ENCODE measurements at regions not wholly inside any gene's neighbourhood (a gene's known extent, or its start where the extent isn't known, plus 50 kb on each side); places are given as distances from the start of the nearest gene placed in this dataset.

DNA sequence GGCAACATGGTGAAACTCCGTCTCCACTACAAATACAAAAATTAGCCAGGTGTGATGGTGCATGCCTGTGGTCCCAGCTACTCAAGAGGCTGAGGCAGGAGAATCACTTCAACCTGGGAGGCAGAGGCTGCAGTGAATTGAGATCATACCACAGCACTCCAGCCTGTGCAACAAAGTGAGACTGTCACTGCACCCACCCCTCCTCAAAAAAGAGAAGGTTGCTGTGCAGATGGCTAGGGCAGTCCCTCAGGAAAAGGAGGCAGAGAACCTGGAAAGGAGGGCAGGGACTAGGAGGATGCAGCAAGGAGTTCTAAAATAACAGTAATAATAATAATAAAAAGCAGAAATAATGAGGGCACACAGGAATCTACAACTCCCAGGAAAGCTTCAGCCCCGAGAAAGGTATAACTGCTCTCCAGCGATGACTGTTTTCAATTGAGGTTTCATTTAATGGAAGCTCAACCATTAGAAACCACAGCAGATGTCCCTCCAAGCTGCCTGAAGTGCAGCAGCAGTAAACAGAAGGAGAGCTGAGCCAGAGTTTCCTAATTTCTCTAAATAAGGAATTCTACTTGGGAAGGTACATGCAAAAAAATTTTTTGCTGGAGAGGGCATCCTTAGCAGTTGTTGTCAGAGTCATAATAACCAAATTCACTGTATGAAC, 326.5 kb downstream of the GATA3 start:
- no peaks in the 10 kb centered on the region for H3K36me3 ChIP-seq
- H3K27me3 ChIP-seq (ENCODE audit: low read depth), result no peaks in the 10 kb centered on the region
- H3K4me3 ChIP-seq, result no peak overlapping the region
- H3K9me3 ChIP-seq, result no peaks in the 10 kb centered on the region
- intact Hi-C loops (cut with DNase I), result no loop called here
- no peaks in the 10 kb centered on the region for H3K4me1 ChIP-seq
- no peak for ATAC-seq
- H3K27ac ChIP-seq, result no peak overlapping the region
- TF ChIP-seq, protein P1, sequence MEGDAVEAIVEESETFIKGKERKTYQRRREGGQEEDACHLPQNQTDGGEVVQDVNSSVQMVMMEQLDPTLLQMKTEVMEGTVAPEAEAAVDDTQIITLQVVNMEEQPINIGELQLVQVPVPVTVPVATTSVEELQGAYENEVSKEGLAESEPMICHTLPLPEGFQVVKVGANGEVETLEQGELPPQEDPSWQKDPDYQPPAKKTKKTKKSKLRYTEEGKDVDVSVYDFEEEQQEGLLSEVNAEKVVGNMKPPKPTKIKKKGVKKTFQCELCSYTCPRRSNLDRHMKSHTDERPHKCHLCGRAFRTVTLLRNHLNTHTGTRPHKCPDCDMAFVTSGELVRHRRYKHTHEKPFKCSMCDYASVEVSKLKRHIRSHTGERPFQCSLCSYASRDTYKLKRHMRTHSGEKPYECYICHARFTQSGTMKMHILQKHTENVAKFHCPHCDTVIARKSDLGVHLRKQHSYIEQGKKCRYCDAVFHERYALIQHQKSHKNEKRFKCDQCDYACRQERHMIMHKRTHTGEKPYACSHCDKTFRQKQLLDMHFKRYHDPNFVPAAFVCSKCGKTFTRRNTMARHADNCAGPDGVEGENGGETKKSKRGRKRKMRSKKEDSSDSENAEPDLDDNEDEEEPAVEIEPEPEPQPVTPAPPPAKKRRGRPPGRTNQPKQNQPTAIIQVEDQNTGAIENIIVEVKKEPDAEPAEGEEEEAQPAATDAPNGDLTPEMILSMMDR (IDR thresholded peaks at IDR 0.05), result no peak
- no peak for DNase-seq

DNA sequence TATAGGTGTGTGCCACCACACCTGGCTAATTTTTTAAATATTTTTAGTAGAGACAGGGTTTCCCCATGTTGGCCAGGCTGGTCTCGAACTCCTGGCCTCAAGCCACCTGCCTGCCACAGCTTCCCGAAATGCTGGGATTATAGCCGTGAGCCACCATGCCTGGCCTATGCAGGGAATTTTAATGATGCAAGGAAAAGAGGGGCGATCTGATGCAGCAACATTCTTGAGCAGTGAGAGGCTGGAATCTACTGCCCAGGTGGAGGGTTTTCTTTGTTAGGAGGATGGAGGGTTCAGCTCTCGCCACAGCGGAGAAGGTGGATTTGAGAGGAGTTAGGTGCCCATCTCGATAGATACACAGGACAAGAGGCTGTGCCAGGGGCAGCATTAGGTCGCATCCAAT, 332.3 kb downstream of the GATA3 start:
- TF ChIP-seq, protein P1 (IDR thresholded peaks at IDR 0.05), result no peak
- Histone ChIP-seq H3K27ac (no peak overlapping the region), H3K4me1 (no peaks in the 10 kb centered on the region), H3K27me3 (ENCODE audit: low read depth) (no peaks in the 10 kb centered on the region), H3K36me3 (no peaks in the 10 kb centered on the region), H3K4me3 (no peak overlapping the region), H3K9me3 (no peaks in the 10 kb centered on the region)
- intact Hi-C loops (cut with DNase I), result no loop called here
- no peak for ATAC-seq
- DNase-seq, result no peak

DNA sequence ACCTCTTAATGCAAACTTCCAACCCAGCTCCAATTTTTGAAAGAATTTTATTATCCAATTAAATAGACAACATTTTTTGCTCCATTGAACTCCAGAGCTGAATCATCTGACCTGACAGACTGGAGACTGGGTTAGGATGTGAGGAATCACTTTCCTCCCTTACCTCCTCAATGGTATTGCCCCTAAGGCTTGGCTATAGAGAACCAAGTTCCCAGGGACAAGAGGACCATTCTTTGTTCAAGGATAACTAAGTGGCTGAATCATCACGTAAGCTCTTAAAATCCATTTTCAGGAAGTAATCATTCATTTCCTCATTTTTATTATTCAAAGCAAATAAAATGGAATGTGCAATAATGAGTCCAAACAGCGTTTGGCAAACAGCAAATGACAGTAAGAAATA, 335.1 kb downstream of the GATA3 start:
- H3K4me1 ChIP-seq, result no peaks in the 10 kb centered on the region
- H3K27me3 ChIP-seq (ENCODE audit: low read depth), result no peaks in the 10 kb centered on the region
- H3K9me3 ChIP-seq, result no peaks in the 10 kb centered on the region
- ATAC-seq, result no peak
- TF ChIP-seq, protein P1 (IDR thresholded peaks at IDR 0.05), result no peak
- H3K27ac ChIP-seq, result no peak overlapping the region
- no peak for DNase-seq
- intact Hi-C loops (cut with DNase I), result no loop called here
- H3K36me3 ChIP-seq, result no peaks in the 10 kb centered on the region
- no peak overlapping the region for H3K4me3 ChIP-seq

DNA sequence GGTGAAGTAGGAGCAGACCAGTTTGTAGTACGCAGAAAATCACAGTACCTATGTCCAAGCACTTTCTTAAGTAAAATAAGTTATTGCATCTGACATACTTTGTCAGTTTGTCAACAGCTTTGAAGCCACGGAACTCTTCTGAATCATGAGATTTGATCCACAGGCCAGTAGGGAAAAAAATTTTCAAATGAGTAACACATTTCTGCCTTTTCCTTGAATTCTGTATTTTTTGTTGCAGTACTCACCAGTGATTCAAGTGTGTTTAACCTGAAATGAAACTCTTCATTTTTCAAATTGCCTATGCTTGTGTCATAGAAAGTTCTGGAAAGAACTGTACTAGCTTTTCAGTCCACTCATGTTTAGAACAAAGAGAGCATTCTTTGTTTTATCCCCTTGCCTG, 337.7 kb downstream of the GATA3 start:
- DNase-seq (no peak), ATAC-seq (no peak)
- Histone ChIP-seq H3K9me3 (no peaks in the 10 kb centered on the region), H3K4me1 (no peaks in the 10 kb centered on the region), H3K4me3 (no peak overlapping the region), H3K36me3 (no peaks in the 10 kb centered on the region), H3K27me3 (ENCODE audit: low read depth) (no peaks in the 10 kb centered on the region), H3K27ac (no peak overlapping the region)
- intact Hi-C loops (cut with DNase I), result no loop called here
- TF ChIP-seq, protein P1 (IDR thresholded peaks at IDR 0.05), result no peak

DNA sequence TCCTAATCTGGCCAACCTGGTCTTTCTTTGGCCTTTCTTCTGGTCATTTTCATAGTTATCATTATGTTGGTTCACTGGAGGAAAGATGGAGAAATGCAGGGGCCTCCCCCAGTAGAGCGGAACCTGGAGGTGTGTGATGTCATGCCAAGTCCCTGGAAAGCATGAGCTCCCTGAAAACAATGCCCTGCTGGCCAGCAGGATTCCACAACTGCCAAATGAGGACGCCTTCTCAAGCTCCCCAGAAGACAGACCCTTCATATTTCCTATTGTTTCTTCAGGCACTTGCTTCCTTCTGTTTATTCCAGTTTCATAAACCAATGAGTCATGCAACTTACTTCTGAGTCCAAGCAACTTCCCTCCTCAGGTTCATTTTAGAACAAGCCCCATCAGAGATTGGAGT, 339.0 kb downstream of the GATA3 start:
- H3K4me1 ChIP-seq, result no peaks in the 10 kb centered on the region
- H3K27me3 ChIP-seq (ENCODE audit: low read depth), result no peaks in the 10 kb centered on the region
- TF ChIP-seq, protein P1 (IDR thresholded peaks at IDR 0.05), result no peak
- ATAC-seq (no peak), DNase-seq (no peak)
- no peak overlapping the region for H3K27ac ChIP-seq
- H3K9me3 ChIP-seq, result no peaks in the 10 kb centered on the region
- intact Hi-C loops (cut with DNase I), result no loop called here
- H3K36me3 ChIP-seq, result no peaks in the 10 kb centered on the region
- H3K4me3 ChIP-seq, result no peak overlapping the region
